ENCODE measurements at regions not wholly inside any gene's neighbourhood (a gene's known extent, or its start where the extent isn't known, plus 50 kb on each side); places are given as distances from the start of the nearest gene placed in this dataset.

- TF ChIP-seq TCF12 (IDR thresholded peaks at IDR 0.05; ENCODE audit: low read depth): no peak
- no peak for TF ChIP-seq ZBTB7A (IDR thresholded peaks at IDR 0.05; ENCODE audit: low read depth)
Observed at GRCh38 chr12:20142316-20142715, 226.0 kb upstream of the PDE3A start.

GRCh38 chr12:20142956-20143355 is 225.4 kb upstream of the PDE3A start:
- no peak for TF ChIP-seq ZBTB7A (IDR thresholded peaks at IDR 0.05; ENCODE audit: low read depth)
- TF ChIP-seq TAF1 (IDR thresholded peaks at IDR 0.05; ENCODE audit: low read depth): no peak

GRCh38 chr12:20144341-20144740 is 224.0 kb upstream of the PDE3A start:
- TF ChIP-seq FOXM1 (IDR thresholded peaks at IDR 0.05; ENCODE audit: borderline replicate concordance, low read depth) (no peak), TEAD4 (IDR thresholded peaks at IDR 0.05) (no peak), USF1 (IDR thresholded peaks at IDR 0.05) (no peak), RAD21 (IDR thresholded peaks at IDR 0.05; ENCODE audit: low read depth) (no peak), NFIC (IDR thresholded peaks at IDR 0.05) (no peak), REST (IDR thresholded peaks at IDR 0.05; ENCODE audit: low read depth) (no peak), TCF12 (IDR thresholded peaks at IDR 0.05; ENCODE audit: low read depth) (no peak)

GRCh38 chr12:20148241-20148640 is 220.1 kb upstream of the PDE3A start:
- no peak for TF ChIP-seq RAD21 (IDR thresholded peaks at IDR 0.05; ENCODE audit: low read depth)
- TF ChIP-seq TCF12 (IDR thresholded peaks at IDR 0.05; ENCODE audit: low read depth): no peak
- TF ChIP-seq FOXM1 (IDR thresholded peaks at IDR 0.05; ENCODE audit: borderline replicate concordance, low read depth): no peak
- no peak for TF ChIP-seq YY1 (IDR thresholded peaks at IDR 0.05; ENCODE audit: low read depth)
- no peak for TF ChIP-seq EGR1 (IDR thresholded peaks at IDR 0.05)

GRCh38 chr12:20150835-20151422 is 217.4 kb upstream of the PDE3A start:
- TF ChIP-seq CEBPB (IDR thresholded peaks at IDR 0.05) (peak; percentile 33; the same call in 1 of the 2 replicates), YY1 (IDR thresholded peaks at IDR 0.05; ENCODE audit: low read depth) (no peak), FOXM1 (IDR thresholded peaks at IDR 0.05; ENCODE audit: borderline replicate concordance, low read depth) (peak; percentile 64; the same call in 1 of the 2 replicates), EGR1 (IDR thresholded peaks at IDR 0.05) (no peak), NFIC (IDR thresholded peaks at IDR 0.05) (peak; percentile 62; the same call in 1 of the 2 replicates), ZBTB7A (IDR thresholded peaks at IDR 0.05; ENCODE audit: low read depth) (no peak), TEAD4 (IDR thresholded peaks at IDR 0.05) (no peak), USF1 (IDR thresholded peaks at IDR 0.05) (peak; percentile 55), MAX (IDR thresholded peaks at IDR 0.05) (no peak), EP300 (IDR thresholded peaks at IDR 0.05; ENCODE audit: borderline replicate concordance) (peak; percentile 72; the same call in 1 of the 2 replicates), REST (IDR thresholded peaks at IDR 0.05; ENCODE audit: low read depth) (no peak), CREB1 (IDR thresholded peaks at IDR 0.05; ENCODE audit: low read depth) (no peak), RAD21 (IDR thresholded peaks at IDR 0.05; ENCODE audit: low read depth) (no peak), TCF12 (IDR thresholded peaks at IDR 0.05; ENCODE audit: low read depth) (peak; percentile 37; the same call in 1 of the 2 replicates), TAF1 (IDR thresholded peaks at IDR 0.05; ENCODE audit: low read depth) (no peak)

- TF ChIP-seq REST (IDR thresholded peaks at IDR 0.05; ENCODE audit: low read depth) (no peak), TEAD4 (IDR thresholded peaks at IDR 0.05) (no peak), YY1 (IDR thresholded peaks at IDR 0.05; ENCODE audit: low read depth) (no peak), MAX (IDR thresholded peaks at IDR 0.05) (no peak), TAF1 (IDR thresholded peaks at IDR 0.05; ENCODE audit: low read depth) (no peak), EP300 (IDR thresholded peaks at IDR 0.05; ENCODE audit: borderline replicate concordance) (no peak), RAD21 (IDR thresholded peaks at IDR 0.05; ENCODE audit: low read depth) (no peak), ZBTB7A (IDR thresholded peaks at IDR 0.05; ENCODE audit: low read depth) (no peak), FOXM1 (IDR thresholded peaks at IDR 0.05; ENCODE audit: borderline replicate concordance, low read depth) (no peak), CREB1 (IDR thresholded peaks at IDR 0.05; ENCODE audit: low read depth) (no peak), TCF12 (IDR thresholded peaks at IDR 0.05; ENCODE audit: low read depth) (no peak), NFIC (IDR thresholded peaks at IDR 0.05) (no peak), USF1 (IDR thresholded peaks at IDR 0.05) (no peak), EGR1 (IDR thresholded peaks at IDR 0.05) (no peak)
Observed at GRCh38 chr12:20154052-20154451, 214.3 kb upstream of the PDE3A start.
